ENCODE measurements at regions not wholly inside any gene's neighbourhood (a gene's known extent, or its start where the extent isn't known, plus 50 kb on each side); places are given as distances from the start of the nearest gene placed in this dataset.

DNA sequence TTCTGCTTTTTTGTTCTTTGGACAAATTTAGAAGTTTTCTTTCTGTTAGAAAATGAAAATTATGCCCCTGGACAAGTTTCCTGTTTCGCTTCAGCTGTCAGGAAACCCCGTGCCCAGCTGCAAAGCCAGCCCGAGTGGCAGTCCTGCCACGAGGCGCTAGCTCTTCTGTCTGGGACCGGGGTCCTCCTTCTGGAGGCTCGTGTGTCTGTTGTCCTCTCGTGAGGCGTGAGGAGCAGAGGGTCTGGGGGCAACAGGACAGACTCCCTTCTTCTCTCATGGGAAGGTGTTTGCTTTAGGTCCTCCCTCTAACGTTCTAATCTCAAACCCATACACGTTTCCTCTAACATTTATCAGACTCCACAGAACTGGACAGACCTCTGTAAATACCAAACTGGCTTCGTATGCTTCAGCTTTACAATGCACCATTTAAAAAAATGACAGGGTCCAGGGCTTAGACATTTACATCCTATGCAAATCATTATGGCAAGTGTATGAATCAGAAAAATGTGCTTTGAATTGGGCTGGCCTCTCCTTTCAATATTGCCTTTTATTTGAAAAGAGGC, 184.5 kb upstream of the SHH start:
- H3K36me3 Mint-ChIP-seq (ENCODE audit: low read depth): no peaks in the 10 kb centered on the region
- ChIA-PET POLR2A (no interaction called here), CTCF (no interaction called here)
- no peaks in the 10 kb centered on the region for H3K27me3 Mint-ChIP-seq
- intact Hi-C loops (cut with micrococcal nuclease): no loop called here
- no peak overlapping the region for H3K4me3 Mint-ChIP-seq
- H3K9me3 Mint-ChIP-seq: no peaks in the 10 kb centered on the region
- peaks cover 16% of the 10 kb centered on the region for H3K4me1 Mint-ChIP-seq
- no peak overlapping the region for H3K27ac Mint-ChIP-seq
- no peak for ATAC-seq (ENCODE audit: low read depth)
- TF ChIP-seq, protein P1, sequence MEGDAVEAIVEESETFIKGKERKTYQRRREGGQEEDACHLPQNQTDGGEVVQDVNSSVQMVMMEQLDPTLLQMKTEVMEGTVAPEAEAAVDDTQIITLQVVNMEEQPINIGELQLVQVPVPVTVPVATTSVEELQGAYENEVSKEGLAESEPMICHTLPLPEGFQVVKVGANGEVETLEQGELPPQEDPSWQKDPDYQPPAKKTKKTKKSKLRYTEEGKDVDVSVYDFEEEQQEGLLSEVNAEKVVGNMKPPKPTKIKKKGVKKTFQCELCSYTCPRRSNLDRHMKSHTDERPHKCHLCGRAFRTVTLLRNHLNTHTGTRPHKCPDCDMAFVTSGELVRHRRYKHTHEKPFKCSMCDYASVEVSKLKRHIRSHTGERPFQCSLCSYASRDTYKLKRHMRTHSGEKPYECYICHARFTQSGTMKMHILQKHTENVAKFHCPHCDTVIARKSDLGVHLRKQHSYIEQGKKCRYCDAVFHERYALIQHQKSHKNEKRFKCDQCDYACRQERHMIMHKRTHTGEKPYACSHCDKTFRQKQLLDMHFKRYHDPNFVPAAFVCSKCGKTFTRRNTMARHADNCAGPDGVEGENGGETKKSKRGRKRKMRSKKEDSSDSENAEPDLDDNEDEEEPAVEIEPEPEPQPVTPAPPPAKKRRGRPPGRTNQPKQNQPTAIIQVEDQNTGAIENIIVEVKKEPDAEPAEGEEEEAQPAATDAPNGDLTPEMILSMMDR (IDR thresholded peaks at IDR 0.05): no peak
- no peak for DNase-seq

DNA sequence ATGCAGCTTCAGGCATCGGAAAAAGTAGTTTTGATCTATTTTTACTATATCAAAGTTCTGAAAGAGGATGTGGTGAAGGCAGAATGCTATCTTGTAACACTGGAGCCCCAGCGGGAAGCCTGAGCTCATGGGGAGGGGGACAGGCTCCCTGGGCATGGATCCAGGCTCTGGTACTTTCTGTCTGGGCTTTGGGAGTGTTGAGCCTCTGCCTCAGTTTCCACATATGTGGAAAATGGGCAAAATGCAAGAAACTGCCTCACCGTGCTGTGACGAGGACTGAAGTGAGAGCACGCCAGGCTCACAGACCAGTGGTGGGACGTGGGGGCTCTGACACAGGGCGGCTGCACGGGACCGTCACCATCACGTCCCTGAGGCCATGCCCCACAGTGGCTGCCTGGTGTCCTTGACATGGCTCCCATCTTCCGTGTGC, 182.9 kb upstream of the SHH start:
- POLR2A ChIA-PET: no interaction called here
- Mint-ChIP-seq H3K36me3 (ENCODE audit: low read depth) (no peaks in the 10 kb centered on the region), H3K27ac (no peak overlapping the region), H3K4me1 (peaks cover 16% of the 10 kb centered on the region), H3K4me3 (no peak overlapping the region), H3K9me3 (no peaks in the 10 kb centered on the region), H3K27me3 (no peaks in the 10 kb centered on the region)
- CTCF ChIA-PET: no interaction called here
- DNase-seq (no peak), ATAC-seq (ENCODE audit: low read depth) (no peak)
- TF ChIP-seq, protein P1 (IDR thresholded peaks at IDR 0.05): no peak
- intact Hi-C loops (cut with micrococcal nuclease): no loop called here

DNA sequence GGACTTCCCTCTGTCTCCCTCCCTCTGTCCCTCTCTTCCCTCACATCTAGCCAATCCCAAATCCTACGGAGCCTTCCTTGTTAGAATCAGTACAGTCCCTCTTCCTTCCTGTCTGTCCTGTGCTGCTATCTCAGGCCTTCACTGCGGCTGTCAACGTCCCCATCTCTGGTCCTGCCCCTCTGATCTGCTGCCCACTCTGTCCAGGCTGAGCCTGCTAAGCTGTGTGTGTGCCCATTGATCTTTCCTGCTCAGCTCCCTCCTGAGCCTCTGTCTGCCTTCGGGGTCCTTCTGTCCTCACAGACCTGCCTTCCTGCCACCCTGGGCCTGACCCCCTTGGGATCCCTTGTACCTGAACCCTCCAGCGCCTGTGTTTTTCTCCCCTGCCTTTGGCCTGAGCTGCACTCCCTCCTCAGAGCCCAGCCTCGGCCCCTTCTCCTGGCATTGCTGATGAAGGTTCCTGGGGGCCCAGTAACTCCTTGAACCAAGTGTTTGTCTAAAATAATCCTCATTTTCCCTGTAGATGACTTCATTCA, 182.1 kb upstream of the SHH start:
- ChIA-PET CTCF (no interaction called here), POLR2A (no interaction called here)
- Mint-ChIP-seq H3K4me1 (peaks cover 16% of the 10 kb centered on the region), H3K4me3 (no peak overlapping the region), H3K9me3 (peaks cover 5% of the 10 kb centered on the region), H3K36me3 (ENCODE audit: low read depth) (no peaks in the 10 kb centered on the region), H3K27me3 (no peaks in the 10 kb centered on the region), H3K27ac (no peak overlapping the region)
- DNase-seq: no peak
- no peak for ATAC-seq (ENCODE audit: low read depth)
- TF ChIP-seq, protein P1 (IDR thresholded peaks at IDR 0.05): no peak
- intact Hi-C loops (cut with micrococcal nuclease): no loop called here

DNA sequence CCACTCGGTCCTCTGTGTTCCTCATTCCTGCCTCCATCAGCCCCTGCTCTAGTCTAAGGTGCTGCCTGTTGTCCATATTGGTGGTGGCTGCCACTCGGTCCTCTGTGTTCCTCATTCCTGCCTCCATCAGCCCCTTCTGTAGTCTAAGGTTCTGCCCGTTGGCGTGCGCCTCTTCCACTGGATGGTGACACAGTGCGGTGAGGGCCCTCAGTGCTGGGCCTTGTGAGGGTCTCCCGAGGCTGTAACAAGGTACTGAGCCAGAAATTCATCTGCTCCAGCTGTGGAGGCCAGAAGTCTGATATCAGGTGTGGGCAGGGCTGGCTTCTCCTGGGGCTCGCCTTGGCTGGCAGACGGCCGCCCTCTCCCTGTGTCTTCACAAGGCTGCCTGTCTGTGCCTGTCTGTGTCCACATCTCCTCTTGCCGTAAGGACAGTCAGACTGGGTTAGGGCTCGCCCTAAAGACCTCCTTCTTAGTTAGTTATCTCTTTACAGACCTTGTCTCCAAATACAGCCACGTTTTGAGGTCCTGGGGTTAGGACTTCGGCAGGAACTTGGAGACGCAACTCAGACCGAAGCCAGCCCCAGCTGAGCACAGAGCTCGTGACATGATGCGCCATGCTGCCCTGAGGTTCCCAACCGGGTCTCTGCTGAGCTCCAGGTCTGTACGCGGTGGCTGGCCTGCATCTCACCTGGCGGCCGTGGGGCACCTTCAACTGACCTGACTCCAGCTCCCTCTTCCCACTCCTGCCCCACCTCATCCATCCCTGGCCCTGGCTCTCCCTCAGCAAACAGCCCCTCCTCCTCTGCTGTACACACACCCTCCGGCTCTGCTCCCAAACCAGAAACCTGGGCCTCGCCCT, 181.4 kb upstream of the SHH start:
- TF ChIP-seq, protein P1 (IDR thresholded peaks at IDR 0.05): no peak
- H3K9me3 Mint-ChIP-seq: peaks cover 6% of the 10 kb centered on the region
- no peaks in the 10 kb centered on the region for H3K27me3 Mint-ChIP-seq
- ATAC-seq (ENCODE audit: low read depth) (no peak), DNase-seq (no peak)
- no peak overlapping the region for H3K4me3 Mint-ChIP-seq
- intact Hi-C loops (cut with micrococcal nuclease): no loop called here
- ChIA-PET CTCF (no interaction called here), POLR2A (no interaction called here)
- no peaks in the 10 kb centered on the region for H3K36me3 Mint-ChIP-seq (ENCODE audit: low read depth)
- H3K4me1 Mint-ChIP-seq: peaks cover 16% of the 10 kb centered on the region
- H3K27ac Mint-ChIP-seq: no peak overlapping the region

DNA sequence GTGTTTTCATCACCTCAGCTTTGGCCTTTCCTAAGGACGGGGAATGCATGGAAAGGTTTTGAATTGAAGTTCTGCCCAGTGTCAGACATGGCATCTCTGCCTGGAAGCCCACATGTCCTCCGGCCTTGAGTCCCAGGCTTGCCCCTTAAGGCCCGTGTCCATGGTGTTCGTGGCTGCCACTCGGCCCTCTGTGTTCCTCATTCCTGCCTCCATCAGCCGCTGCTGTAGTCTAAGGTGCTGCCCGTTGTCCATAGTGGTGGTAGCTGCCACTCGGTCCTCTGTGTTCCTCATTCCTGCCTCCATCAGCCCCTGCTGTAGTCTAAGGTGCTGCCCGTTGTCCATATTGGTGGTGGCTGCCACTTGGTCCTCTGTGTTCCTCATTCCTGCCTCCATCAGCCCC, 180.7 kb upstream of the SHH start:
- Mint-ChIP-seq H3K4me1 (peaks cover 16% of the 10 kb centered on the region), H3K4me3 (no peak overlapping the region), H3K9me3 (peaks cover 6% of the 10 kb centered on the region), H3K27ac (no peak overlapping the region), H3K27me3 (no peaks in the 10 kb centered on the region), H3K36me3 (ENCODE audit: low read depth) (no peaks in the 10 kb centered on the region)
- ChIA-PET CTCF (no interaction called here), POLR2A (no interaction called here)
- intact Hi-C loops (cut with micrococcal nuclease): no loop called here
- TF ChIP-seq, protein P1 (IDR thresholded peaks at IDR 0.05): no peak
- ATAC-seq (ENCODE audit: low read depth) (no peak), DNase-seq (no peak)

Data from activated B cell treated with CpG ODN at 0.5 μM for 24 hours (primary cell).